ENCODE measurements at regions not wholly inside any gene's neighbourhood (a gene's known extent, or its start where the extent isn't known, plus 50 kb on each side); places are given as distances from the start of the nearest gene placed in this dataset.

DNA sequence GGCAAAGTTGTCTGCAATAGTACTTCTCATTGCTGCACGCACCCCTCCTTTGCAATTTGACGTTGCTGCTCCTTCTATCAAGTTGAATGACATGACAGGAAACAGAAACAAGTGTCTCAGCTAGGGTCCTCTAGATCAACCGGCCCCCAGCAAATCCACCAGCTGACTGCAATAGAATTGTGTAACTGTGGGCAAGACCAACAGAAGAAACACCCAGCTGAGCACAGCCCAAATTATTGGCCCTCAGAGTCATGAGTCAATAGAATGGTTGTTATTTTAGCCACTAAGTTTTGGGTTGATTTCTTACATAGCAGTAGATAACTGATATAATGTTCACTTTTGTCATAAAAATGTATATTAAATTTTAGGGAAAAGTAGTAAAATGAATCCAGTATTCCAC is 202.7 kb downstream of the MAFB start:
- DNase-seq = no peak

DNA sequence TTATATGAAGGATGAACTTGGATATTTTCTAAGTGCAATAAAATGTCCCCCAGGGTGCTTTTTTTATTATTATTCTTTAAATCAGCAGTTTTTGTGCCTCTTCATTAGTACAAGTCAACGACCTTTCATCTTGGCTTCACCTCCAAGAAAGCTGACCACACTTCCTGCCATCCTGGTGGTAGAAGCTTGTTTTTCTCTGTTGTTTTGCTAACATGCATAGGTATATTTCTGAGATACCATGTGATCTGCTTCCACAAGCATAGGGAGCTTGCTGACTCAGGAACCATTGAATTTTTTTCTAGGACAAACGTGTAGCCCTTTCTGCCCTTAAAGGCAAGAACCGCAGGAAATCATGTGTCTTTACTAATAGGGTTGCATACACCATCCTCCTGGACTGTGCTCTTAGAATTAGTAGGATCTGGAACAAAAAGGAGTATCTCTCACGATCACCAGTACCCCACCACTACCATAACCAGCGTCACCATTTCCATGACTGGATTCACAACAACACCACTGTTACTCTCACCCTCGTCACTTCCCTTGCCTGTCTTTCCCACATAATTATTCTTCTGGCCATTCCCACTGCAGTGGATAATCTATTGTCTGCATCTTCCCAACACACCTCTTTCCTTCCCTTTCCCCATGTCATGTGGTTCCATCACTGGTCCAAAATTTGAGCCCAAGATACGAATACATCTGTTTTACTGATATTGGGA is 207.1 kb downstream of the MAFB start:
- DNase-seq = no peak

- no peak for DNase-seq
These were observed 207.7 kb downstream of the MAFB start for GRCh38 chr20:40481337-40481736.

GRCh38 chr20:40477805-40478204 is 211.2 kb downstream of the MAFB start:
- DNase-seq = no peak

DNA sequence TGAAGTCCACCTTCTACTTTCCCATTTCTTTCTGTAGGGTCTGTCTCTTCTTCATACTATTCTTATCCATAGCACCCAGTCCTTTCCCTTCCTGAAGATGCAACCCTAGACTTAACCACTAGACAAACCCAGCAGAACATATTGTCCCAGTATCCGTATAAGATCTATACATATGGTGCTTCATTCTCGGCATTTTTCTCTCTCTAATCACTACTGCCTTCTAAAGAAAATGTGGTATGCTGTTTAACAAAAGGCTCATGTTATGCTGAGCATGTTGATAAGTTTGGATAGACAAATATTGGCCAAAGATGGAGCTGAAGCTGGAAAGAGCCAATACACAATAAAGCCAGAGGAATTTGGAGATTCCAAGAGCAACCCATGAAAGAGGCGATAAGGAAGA is 212.6 kb downstream of the MAFB start:
- DNase-seq = no peak

DNA sequence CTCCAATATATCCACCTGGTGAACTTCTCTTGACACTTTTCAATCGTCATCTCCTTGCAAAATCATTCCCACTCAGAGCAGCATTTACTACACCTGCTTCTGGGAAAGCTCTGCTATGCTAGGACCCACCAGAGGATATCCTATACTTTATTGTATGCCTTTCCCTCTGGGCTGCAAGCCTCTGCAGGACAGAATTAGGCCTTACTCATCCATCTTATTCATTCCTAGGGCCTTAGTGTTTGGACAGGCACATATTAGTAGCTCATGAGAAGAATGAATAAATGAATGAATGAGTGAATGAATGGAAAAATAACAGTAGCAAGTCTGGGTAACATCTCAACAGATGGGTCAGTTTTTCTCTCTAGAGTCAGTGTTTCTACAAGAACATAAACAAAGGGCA is 216.1 kb downstream of the MAFB start:
- DNase-seq = no peak

DNA sequence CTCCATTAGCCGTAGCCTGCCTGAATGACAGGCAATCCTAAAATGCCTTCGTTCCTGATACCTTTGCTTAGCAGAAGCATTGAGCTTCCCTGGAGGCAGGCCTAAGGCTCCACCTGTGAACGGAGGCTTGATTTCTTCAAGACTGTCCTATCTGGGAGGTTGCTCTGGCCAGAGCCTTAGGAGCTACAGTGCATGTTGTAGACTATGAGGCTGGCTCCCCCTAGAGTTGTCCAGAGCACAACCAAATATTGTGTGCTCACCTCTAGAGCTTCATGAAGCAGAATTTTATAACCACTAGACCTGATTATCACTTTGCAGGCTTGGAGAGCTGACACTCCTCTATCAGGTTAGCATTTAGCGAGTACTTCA is 217.8 kb downstream of the MAFB start:
- DNase-seq = peak; percentile 24

DNA sequence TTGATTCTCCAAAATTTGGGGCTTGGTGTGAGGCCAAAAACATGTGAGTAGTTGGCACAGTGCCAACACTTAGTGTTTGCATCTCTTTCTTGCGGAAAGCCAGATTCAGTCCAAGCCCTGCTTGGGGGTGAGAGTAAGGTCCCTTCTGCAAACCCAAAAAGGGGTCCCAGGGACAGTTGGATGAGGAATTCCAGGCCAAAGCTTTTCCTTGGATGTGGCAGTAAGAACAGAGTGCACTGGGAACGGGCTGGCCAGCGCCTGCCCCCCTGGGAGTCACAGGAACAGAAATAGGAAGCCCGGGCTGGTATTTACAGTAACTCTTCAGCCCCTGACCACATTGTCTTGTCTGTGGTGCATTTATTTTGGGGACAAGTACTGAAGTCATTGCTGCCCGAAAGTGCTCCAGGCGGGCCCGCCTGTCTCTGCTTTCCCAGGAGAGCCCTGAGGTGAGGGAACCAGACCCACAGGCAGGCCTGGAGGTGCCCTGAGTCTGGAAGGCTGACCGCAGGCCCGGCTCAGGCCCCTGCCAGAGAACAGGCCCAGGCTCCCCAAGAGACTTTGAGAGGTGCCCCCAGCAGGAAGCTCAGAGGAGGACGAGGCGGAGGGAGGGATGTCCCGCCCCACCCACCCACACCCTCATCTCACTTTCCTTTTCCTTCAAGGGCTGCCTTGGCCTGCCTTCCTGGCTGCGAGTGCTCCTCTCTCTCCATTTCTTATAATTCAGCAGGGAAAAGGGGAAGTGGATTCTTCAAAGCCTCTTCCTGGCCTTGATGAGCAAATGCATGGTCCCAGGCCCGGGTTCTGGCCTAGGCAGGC is 218.4 kb downstream of the MAFB start:
- peak; percentile 24 for DNase-seq

DNA sequence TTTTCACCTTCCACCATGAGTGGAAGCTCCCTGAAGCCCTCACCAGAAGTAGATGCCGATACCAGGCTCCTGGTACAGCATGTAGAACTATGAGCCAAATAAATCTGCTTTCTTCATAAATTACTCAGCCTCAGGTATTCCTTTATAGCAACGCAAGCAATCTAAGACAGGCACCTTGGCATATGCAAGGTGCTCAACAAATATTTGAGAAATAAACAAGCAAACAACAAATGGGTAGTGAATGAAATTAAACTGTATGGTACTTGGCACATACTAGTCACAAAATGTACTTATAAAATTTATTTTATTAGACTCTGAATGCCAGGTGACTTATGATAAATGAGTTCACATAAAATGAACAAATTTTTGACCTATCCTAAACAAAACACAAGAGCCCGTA is 220.3 kb downstream of the MAFB start:
- DNase-seq = no peak

DNA sequence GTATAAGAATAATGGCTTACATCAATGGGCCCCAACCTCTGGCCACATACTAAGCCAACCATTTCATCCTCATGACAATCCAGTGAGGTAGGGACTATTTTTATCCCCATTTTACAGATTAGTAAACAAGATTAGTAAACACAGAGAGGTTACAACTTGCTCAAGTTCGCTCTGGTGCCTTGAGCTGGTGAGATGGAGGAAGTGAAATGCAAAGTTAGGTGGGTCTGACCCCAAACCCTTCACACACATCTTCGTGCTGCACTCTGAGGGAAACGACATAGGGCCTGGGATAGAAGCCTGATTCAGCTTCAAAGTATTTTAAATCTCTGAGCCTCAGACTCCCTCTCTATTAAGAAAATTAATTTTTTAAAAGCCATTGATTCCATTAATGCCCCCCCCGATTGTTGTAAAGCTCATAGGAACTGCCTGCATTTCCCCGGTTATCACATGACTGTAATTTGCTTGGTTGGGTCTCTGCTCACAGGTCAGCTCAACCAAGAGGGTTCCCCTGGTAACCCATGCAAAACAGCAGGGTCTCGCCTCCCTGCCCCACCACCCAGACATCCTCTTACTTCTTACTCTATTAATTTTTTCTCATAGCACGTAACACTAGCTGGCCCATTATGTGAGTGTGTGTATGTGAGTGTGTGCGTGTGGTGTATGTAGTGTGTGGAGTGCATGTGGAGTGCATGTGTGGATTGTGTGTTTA is 221.2 kb downstream of the MAFB start:
- DNase-seq = no peak

- no peak for DNase-seq
These were observed 222.0 kb downstream of the MAFB start for GRCh38 chr20:40467067-40467466.

GRCh38 chr20:40464731-40465208 is 224.3 kb downstream of the MAFB start:
- DNase-seq = no peak

GRCh38 chr20:40463171-40463570 is 225.9 kb downstream of the MAFB start:
- no peak for DNase-seq

- DNase-seq = no peak
These were observed 226.5 kb downstream of the MAFB start for GRCh38 chr20:40462566-40462965.

DNA sequence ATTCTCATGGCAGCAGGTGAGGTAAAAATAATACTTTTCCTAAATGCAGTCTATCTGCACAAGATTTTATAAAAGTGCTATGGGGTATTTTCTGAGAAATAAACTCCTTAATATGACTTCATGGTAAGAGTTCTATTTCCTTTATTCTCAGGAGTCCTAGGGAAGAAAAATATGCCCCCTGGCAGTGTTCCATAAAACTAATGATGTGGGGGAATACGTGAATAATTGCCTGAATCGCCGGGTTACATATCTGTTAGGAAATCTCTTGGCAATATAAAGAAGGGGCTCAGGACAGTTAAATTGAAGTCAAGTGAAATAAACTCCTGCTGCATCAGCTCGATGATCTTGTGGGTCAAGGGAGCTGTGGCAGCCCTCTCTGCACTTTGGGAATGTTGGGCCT is 229.7 kb downstream of the MAFB start:
- no peak for DNase-seq

DNA sequence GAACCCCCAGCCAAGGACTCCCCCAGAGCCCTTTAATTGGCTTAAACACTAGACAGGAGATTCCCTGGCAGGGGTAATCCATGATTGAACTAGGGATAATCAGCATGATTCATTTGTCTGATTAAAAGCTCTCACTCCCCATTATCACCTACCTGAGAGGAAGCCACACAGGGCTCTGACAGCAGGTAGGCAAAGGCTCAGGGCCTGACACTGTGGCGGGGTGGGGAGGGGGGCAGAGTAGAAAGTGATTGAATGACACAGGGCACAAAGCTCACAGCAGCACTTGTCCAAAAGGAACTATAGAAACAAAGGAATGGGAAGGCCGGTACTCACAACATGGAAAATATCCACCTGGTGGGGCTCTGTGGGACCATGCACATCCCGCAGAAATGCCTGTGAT is 231.6 kb downstream of the MAFB start:
- no peak for DNase-seq

DNA sequence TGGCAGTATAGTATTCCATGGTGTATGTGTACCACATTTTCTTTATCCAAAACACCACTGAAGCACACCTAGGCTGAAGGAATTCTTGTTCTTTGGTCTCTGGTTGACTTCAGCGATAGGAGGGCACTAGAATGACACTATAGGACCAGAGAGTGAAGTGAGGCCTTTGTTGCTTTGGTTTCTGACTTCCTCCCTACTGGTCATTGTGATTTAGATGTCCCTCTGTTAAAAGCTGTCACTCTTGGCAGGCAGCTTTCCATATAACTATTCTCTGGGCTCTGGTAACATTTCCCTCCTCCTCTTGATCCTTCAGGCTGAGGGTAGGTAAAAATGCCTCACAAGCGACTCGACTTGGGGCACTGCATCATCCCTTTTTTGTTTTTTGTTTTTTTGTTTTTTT is 236.3 kb downstream of the MAFB start:
- no peak for DNase-seq

- no peak for DNase-seq
These were observed 237.5 kb downstream of the MAFB start for GRCh38 chr20:40451552-40451951.

- DNase-seq = no peak
These were observed 238.9 kb downstream of the MAFB start for GRCh38 chr20:40449974-40450616.

- no peak for DNase-seq
These were observed 239.8 kb downstream of the MAFB start for GRCh38 chr20:40449144-40449690.

DNA sequence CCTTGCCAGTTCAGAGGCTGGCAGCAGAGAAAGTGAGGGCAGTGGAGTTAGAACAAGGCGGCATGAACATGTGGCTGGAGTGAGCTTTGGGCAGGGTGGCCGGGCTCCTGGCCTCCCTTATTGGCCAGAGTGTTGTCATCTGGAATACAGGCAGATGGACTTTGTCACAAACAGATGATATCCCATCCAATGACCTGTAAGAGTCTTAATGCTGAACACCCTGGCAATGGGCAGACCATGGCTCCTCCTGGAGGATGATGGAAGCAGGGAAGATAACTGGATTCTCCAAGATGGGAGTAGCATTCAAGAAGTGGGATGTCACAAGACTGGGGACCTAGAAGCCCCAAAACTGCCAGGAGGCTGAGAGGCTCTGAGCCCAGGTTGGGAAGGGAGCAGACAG is 242.1 kb downstream of the MAFB start:
- DNase-seq = no peak

- DNase-seq = no peak
These were observed 244.5 kb downstream of the MAFB start for GRCh38 chr20:40444516-40444915.

DNA sequence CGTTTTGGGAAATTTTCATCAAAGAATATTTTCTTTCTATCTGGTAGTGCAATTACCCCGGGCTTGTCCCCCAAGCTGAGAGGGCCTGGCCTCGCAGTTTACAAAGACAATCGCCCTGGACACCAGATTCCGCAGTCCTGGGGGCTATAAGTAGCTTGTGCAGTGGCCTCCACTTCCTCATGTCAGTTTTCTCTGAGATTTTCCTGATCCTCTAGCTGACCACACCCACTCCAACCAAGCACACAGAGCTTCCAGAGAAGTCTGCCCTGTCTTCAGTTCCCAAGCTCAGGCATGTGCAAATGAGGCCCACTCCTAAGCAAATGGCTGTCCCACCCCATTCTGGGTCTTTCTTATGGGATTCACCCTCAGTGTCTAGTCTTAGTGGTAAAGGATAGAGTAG is 245.3 kb downstream of the MAFB start:
- DNase-seq = no peak
